ENCODE measurements at regions not wholly inside any gene's neighbourhood (a gene's known extent, or its start where the extent isn't known, plus 50 kb on each side); places are given as distances from the start of the nearest gene placed in this dataset.

GRCh38 chr18:2040279-2040678, 531.0 kb downstream of the METTL4 start:
- intact Hi-C loops (cut with DNase I), result no loop called here
- Histone ChIP-seq H3K27ac (no peak overlapping the region), H3K27me3 (no peaks in the 10 kb centered on the region), H3K36me3 (no peaks in the 10 kb centered on the region), H3K4me1 (no peaks in the 10 kb centered on the region), H3K4me3 (no peak overlapping the region), H3K9me3 (no peaks in the 10 kb centered on the region)
- TF ChIP-seq CTCF (IDR thresholded peaks at IDR 0.05) (no peak), POLR2A (IDR thresholded peaks at IDR 0.05) (no peak), POLR2AphosphoS5 (IDR thresholded peaks at IDR 0.05; ENCODE audit: insufficient read depth in 1 of 2, low read depth in 1 of 2) (no peak)
- DNase-seq (ENCODE audit: extremely low spot score in 2 of 2), result no peak

GRCh38 chr18:2049986-2050385, 521.3 kb downstream of the METTL4 start:
- H3K27me3 ChIP-seq, result no peaks in the 10 kb centered on the region
- TF ChIP-seq POLR2AphosphoS5 (IDR thresholded peaks at IDR 0.05; ENCODE audit: insufficient read depth in 1 of 2, low read depth in 1 of 2) (no peak), POLR2A (IDR thresholded peaks at IDR 0.05) (no peak)
- H3K36me3 ChIP-seq, result no peaks in the 10 kb centered on the region
- intact Hi-C loops (cut with DNase I), result no loop called here
- H3K9me3 ChIP-seq, result no peaks in the 10 kb centered on the region
- H3K27ac ChIP-seq, result no peak overlapping the region
- no peak overlapping the region for H3K4me3 ChIP-seq
- H3K4me1 ChIP-seq, result no peaks in the 10 kb centered on the region
- DNase-seq (ENCODE audit: extremely low spot score in 2 of 2), result no peak

GRCh38 chr18:2050702-2051201, 520.6 kb downstream of the METTL4 start:
- Histone ChIP-seq H3K27ac (no peak overlapping the region), H3K4me1 (no peaks in the 10 kb centered on the region), H3K36me3 (no peaks in the 10 kb centered on the region), H3K4me3 (no peak overlapping the region), H3K27me3 (no peaks in the 10 kb centered on the region), H3K9me3 (no peaks in the 10 kb centered on the region)
- intact Hi-C loops (cut with DNase I), result no loop called here
- no peak for DNase-seq (ENCODE audit: extremely low spot score in 2 of 2)
- TF ChIP-seq POLR2AphosphoS5 (IDR thresholded peaks at IDR 0.05; ENCODE audit: insufficient read depth in 1 of 2, low read depth in 1 of 2) (no peak), CTCF (IDR thresholded peaks at IDR 0.05) (no peak), POLR2A (IDR thresholded peaks at IDR 0.05) (no peak)

- Histone ChIP-seq H3K36me3 (no peaks in the 10 kb centered on the region), H3K9me3 (no peaks in the 10 kb centered on the region), H3K27me3 (no peaks in the 10 kb centered on the region), H3K4me1 (no peaks in the 10 kb centered on the region), H3K4me3 (no peak overlapping the region), H3K27ac (no peak overlapping the region)
- TF ChIP-seq CTCF (IDR thresholded peaks at IDR 0.05) (no peak), POLR2A (IDR thresholded peaks at IDR 0.05) (no peak), POLR2AphosphoS5 (IDR thresholded peaks at IDR 0.05; ENCODE audit: insufficient read depth in 1 of 2, low read depth in 1 of 2) (no peak)
- no peak for DNase-seq (ENCODE audit: extremely low spot score in 2 of 2)
- intact Hi-C loops (cut with DNase I), result no loop called here
Observed at GRCh38 chr18:2053490-2054089, 517.7 kb downstream of the METTL4 start.

GRCh38 chr18:2059336-2059735, 512.0 kb downstream of the METTL4 start:
- Histone ChIP-seq H3K27ac (no peak overlapping the region), H3K4me3 (no peak overlapping the region), H3K36me3 (no peaks in the 10 kb centered on the region), H3K9me3 (no peaks in the 10 kb centered on the region), H3K27me3 (no peaks in the 10 kb centered on the region), H3K4me1 (no peaks in the 10 kb centered on the region)
- no peak for DNase-seq (ENCODE audit: extremely low spot score in 2 of 2)
- intact Hi-C loops (cut with DNase I), result no loop called here
- TF ChIP-seq CTCF (IDR thresholded peaks at IDR 0.05) (no peak), POLR2AphosphoS5 (IDR thresholded peaks at IDR 0.05; ENCODE audit: insufficient read depth in 1 of 2, low read depth in 1 of 2) (no peak), POLR2A (IDR thresholded peaks at IDR 0.05) (no peak)
